ENCODE measurements at regions not wholly inside any gene's neighbourhood (a gene's known extent, or its start where the extent isn't known, plus 50 kb on each side); places are given as distances from the start of the nearest gene placed in this dataset.

DNA sequence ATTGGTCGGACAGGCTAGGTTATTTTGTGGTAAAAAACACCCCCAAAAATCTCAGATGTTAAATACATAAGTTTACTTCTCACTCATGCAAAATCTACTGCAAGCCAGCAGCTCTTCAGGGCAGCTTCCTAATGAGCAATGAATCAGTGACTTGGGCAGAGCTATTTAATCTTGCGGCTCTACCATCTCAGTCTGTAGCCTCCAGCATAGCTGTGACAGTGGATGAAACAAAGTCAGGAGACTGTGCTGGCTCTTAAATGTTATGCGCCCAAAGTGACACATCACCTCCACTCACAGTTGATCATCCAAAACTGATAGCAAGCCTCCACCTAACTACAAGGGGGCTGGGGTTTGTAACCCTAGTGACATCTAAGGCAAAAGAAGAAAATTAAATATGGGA, 571.9 kb downstream of the METTL4 start:
- no peaks in the 10 kb centered on the region for H3K4me1 ChIP-seq (ENCODE audit: low read length)
- TF ChIP-seq EZH2phosphoT487 (IDR thresholded peaks at IDR 0.05; ENCODE audit: low read depth), result no peak
- TF ChIP-seq CTCF (IDR thresholded peaks at IDR 0.05; ENCODE audit: low read depth, low read length), result no peak
- no peaks in the 10 kb centered on the region for H3K27me3 ChIP-seq (ENCODE audit: low read depth, low read length)
- H3K9ac ChIP-seq (ENCODE audit: low read length), result no peak overlapping the region
- no peaks in the 10 kb centered on the region for H4K20me1 ChIP-seq (ENCODE audit: insufficient read depth, low read length)
- H3K9me3 ChIP-seq (ENCODE audit: insufficient read depth, low read length), result no peaks in the 10 kb centered on the region
- no peak overlapping the region for H3K4me2 ChIP-seq (ENCODE audit: low read length)
- no peaks in the 10 kb centered on the region for H3K36me3 ChIP-seq (replicated peaks; ENCODE audit: low read depth, low read length)
- H2AFZ ChIP-seq (ENCODE audit: low read depth, low read length), result no peak overlapping the region
- no peak overlapping the region for H3K4me3 ChIP-seq (ENCODE audit: low read length)
- no peaks in the 10 kb centered on the region for H3K79me2 ChIP-seq (ENCODE audit: low read length)
- no peak overlapping the region for H3K27ac ChIP-seq (ENCODE audit: low read length)

GRCh38 chr18:2002151-2002550, 569.2 kb downstream of the METTL4 start:
- H3K9ac ChIP-seq (ENCODE audit: low read length), result no peak overlapping the region

GRCh38 chr18:2002604-2003003, 568.7 kb downstream of the METTL4 start:
- Histone ChIP-seq H3K4me1 (ENCODE audit: low read length) (no peaks in the 10 kb centered on the region), H2AFZ (ENCODE audit: low read depth, low read length) (no peak overlapping the region), H3K9ac (ENCODE audit: low read length) (no peak overlapping the region), H3K27ac (ENCODE audit: low read length) (no peak overlapping the region), H3K4me2 (ENCODE audit: low read length) (no peak overlapping the region), H3K4me3 (ENCODE audit: low read length) (no peak overlapping the region), H3K36me3 (replicated peaks; ENCODE audit: low read depth, low read length) (no peaks in the 10 kb centered on the region), H3K9me3 (ENCODE audit: insufficient read depth, low read length) (no peaks in the 10 kb centered on the region), H3K79me2 (ENCODE audit: low read length) (no peaks in the 10 kb centered on the region), H4K20me1 (ENCODE audit: insufficient read depth, low read length) (no peaks in the 10 kb centered on the region), H3K27me3 (ENCODE audit: low read depth, low read length) (no peaks in the 10 kb centered on the region)
- no peak for TF ChIP-seq CTCF (IDR thresholded peaks at IDR 0.05; ENCODE audit: low read depth, low read length)
- TF ChIP-seq EZH2phosphoT487 (IDR thresholded peaks at IDR 0.05; ENCODE audit: low read depth), result no peak

More at GRCh38 chr18:2002151-2002550, 569.2 kb downstream of the METTL4 start:
- no peak overlapping the region for H2AFZ ChIP-seq (ENCODE audit: low read depth, low read length)
- H3K36me3 ChIP-seq (replicated peaks; ENCODE audit: low read depth, low read length), result no peaks in the 10 kb centered on the region
- H3K4me3 ChIP-seq (ENCODE audit: low read length), result no peak overlapping the region
- H3K4me2 ChIP-seq (ENCODE audit: low read length), result no peak overlapping the region
- TF ChIP-seq EZH2phosphoT487 (IDR thresholded peaks at IDR 0.05; ENCODE audit: low read depth), result no peak
- no peak for TF ChIP-seq CTCF (IDR thresholded peaks at IDR 0.05; ENCODE audit: low read depth, low read length)
- no peaks in the 10 kb centered on the region for H4K20me1 ChIP-seq (ENCODE audit: insufficient read depth, low read length)
- no peaks in the 10 kb centered on the region for H3K79me2 ChIP-seq (ENCODE audit: low read length)
- H3K27me3 ChIP-seq (ENCODE audit: low read depth, low read length), result no peaks in the 10 kb centered on the region
- no peaks in the 10 kb centered on the region for H3K4me1 ChIP-seq (ENCODE audit: low read length)
- no peaks in the 10 kb centered on the region for H3K9me3 ChIP-seq (ENCODE audit: insufficient read depth, low read length)
- no peak overlapping the region for H3K27ac ChIP-seq (ENCODE audit: low read length)

DNA sequence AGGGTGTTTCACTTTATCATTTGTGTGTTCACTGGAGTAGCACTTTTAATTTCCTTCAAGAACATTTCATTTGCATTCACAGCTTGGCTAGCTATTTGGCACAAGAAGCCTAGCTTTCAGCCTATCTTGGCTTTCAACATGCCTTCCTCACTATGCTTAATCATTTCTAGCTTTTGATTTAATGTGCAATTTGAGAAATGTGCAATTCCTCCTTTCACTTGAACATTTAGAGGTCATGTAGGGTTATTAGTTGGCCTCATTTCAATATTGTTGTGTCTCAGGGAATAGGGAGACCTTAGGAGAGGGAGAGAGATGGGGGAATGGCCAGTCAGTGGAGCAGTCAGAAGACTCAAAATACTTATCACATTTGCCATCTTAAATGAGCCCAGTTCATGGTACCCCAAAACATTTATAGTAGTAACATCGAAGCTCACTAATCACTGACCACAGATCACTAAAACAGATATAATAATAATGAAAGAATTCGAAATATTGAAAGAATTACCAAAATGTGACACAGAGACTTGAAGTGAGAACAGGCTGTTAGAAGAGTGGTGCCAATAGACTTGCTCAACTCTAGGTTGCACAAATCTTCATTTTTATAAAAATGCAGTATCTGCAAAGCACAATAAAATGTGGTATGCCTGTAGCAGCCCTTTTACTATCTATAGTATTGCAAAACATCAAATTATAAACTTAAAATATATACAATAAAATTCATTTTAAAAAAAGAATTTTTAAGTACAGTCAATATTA, 561.2 kb downstream of the METTL4 start:
- TF ChIP-seq EZH2phosphoT487 (IDR thresholded peaks at IDR 0.05; ENCODE audit: low read depth), result no peak
- TF ChIP-seq CTCF (IDR thresholded peaks at IDR 0.05; ENCODE audit: low read depth, low read length), result no peak
- Histone ChIP-seq H4K20me1 (ENCODE audit: insufficient read depth, low read length) (no peaks in the 10 kb centered on the region), H3K27ac (ENCODE audit: low read length) (no peak overlapping the region), H3K79me2 (ENCODE audit: low read length) (no peaks in the 10 kb centered on the region), H3K4me1 (ENCODE audit: low read length) (no peaks in the 10 kb centered on the region), H3K36me3 (replicated peaks; ENCODE audit: low read depth, low read length) (no peaks in the 10 kb centered on the region), H3K4me2 (ENCODE audit: low read length) (no peak overlapping the region), H3K27me3 (ENCODE audit: low read depth, low read length) (no peaks in the 10 kb centered on the region), H3K9ac (ENCODE audit: low read length) (no peak overlapping the region), H3K9me3 (ENCODE audit: insufficient read depth, low read length) (no peaks in the 10 kb centered on the region), H3K4me3 (ENCODE audit: low read length) (no peak overlapping the region), H2AFZ (ENCODE audit: low read depth, low read length) (no peak overlapping the region)

Measured in OCI-LY3 (cell line).